Femur (tissue), 1 donor: ENCODE measurements at regions not wholly inside any gene's neighbourhood (a gene's known extent, or its start where the extent isn't known, plus 50 kb on each side); places are given as distances from the start of the nearest gene placed in this dataset.

Experiments used
- DNase-seq: peaks from one replicate; pipeline ENCODE4 v3.0.0-alpha.2; 2017

DNA sequence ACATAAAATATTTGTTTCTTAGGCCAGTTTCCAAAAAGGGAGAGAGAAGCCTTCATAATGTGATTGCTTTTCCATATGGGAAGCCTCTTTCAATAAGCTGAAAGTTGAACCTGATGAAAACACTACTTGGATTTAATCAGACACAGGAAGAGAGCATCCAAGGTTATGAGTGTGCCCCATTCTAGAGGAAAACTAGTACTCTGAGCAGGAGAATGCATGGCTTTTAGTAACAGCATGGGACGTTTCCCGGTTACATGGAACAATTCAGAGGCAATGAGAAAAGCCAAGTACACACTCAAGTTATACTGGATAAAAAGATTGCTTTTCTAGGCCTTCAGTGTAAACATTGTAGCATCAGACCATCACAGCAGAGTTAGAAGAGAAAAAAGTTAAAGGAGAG is 315.8 kb downstream of the ZNF516 start:
- no peak for DNase-seq

DNA sequence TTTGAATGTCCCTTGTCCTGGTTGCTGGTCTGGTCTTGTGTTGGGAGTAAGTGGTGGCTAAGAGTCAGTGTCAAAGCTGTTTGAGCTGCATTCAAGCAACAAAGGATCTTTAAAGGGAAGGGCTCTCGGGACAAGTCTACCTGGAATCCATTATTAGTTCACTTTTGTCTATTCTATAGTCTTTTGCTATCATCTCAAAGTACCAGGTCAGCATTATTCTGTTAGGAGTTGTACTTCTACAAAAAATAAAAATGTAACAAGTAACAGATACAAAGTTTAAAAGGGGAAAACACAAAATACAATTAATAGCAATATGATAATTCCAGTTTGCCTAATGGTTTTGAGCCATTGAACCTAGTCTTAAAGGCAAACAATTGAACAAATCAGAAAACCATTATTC is 317.9 kb downstream of the ZNF516 start:
- no peak for DNase-seq

DNA sequence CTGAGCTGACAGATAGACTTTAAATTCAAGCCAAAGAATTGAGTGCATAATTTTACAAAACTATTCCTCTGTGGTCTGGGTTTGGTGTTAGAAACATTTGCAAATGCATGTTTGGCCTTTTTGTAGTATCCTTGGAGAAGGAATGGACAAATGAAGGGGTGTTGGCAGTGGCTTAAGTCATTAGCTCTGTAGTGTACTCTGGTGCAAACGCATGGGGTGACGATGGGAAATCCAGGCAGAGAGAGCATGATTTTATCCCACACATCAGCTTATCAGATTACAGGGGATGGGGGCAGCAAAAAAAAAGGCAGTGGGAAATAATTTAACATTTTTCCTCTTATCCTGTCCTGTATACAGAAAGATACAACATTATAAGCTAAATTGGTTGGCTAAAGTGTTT is 320.6 kb downstream of the ZNF516 start:
- DNase-seq = no peak

DNA sequence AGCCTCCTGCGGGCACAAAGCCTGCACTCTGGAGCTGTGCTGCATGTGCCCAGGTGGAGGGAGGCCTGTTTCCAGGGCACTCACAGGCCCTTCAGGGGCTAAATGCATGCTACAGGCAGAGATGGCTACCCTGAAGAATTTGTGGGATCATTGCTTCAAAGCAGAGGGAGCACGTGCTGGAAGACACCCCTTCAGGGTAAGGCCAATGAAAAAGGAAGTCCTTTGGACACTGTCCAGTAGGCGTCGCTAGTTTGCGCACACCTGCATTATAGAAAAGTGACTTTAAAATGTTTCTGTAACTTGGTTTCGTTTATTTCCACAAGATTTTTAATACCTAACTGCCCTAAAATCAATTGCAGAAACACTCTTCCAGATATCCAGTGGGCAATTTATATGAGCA is 325.3 kb downstream of the ZNF516 start:
- DNase-seq = no peak

DNA sequence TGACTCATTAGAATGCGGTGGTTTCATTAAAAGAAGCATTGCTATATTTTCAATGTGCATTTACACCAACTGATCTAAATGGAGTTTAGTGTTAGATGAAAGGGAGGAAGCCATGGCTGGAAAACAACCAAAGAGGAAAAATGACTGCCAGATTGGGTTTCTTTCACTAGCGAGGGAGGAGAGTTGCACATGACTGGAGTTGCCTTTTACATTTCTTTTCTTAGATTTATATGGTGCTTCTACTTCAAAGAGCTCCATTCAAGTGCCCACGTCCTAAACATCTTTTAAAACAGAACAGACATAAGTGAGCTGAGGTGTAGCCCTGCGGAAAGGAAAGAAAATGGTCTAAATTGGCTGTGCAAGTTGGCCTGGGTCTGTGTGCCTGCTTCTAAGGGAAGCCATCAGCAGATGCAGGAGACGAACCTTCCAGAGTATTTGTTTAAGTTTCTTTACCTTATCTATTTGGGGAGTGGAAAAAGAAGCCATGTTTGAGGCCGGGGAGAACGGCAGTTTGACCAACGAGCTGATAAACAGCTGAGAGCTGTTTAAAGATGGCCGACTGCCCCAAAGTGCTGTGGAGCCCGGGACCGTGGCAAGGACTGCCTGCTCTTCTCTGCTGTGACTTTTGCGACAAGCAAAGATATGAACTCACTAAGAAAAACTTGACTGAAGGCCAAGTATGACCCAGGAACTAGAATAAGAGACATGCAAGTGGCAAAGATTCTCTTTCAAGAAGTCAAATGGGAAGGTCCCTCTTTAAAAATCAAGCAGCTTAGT is 327.0 kb downstream of the ZNF516 start:
- no peak for DNase-seq

DNA sequence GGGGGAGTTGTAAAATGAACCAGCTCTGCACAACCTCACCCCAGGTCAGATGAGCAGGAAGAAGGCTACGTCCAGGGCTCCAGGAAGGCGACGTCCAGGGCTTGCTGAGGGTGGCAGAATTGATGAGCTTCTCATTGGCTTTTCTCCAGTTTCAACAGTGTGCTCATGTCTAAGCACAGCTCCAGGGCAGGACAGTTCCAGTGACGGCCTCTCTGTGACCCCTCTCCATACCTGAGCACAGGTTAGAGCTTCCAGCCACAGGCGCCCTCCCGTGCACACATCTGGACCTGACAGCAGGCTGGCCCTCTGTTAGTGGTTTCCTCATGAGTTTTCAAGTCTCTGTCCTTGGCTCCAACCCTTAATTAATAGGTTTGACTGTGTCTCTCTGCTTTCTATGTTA is 327.6 kb downstream of the ZNF516 start:
- DNase-seq = no peak

DNA sequence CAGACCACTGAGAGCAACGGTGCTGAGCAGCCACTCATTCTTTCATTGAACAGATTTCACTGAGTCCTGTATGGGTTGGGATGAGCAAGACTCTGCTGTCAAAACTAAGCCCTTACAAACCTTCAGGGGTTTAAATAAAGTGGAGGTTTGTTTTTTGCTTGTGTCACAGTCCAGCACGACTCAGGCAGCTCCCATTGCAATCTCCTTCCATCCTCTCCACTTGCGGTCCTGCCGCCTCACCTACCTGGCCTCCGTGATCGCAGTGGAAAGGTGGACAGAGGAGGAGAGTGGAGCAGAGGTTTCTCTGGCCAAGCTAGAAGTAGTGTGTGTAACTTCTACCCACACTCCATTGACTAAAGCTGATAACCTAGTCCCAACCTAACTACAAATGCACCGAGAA is 332.2 kb downstream of the ZNF516 start:
- DNase-seq = no peak

DNA sequence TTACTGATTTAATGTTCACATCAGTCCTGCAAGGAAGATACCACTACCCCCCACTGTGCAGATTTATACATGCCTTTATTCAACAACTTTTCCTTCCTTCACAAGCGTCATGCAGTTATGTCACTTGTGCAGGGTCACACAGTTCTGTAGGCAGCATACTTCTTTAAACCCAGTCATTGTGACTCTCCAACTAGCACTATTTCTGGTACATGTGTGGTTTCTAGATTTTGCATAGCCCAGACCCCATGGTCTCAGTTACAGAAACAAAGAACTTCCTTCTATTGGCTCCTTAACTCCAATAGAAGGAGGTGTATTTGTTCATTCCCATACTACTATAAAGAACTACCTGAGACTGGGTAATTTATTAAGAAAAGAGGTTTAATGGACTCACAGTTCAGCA is 333.1 kb downstream of the ZNF516 start:
- no peak for DNase-seq

DNA sequence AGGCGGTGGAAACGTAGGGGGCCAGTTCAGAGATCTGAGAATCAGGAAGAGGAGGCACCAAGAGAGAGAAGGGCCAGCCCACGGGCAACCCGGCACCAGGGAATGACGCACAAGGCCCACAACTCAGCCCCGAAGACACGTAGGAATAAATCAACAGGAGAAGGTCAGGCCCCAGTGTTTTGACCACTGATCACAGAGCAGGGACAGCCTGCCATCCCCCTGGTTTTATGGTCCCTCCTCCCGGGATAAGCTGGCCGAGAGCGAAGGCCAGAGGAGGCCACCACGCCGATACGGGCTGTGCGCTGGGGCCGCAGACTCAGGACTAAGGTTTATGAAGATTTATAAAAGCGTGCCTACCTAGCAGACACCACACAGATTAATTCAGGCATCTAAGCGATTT is 341.4 kb downstream of the ZNF516 start:
- no peak for DNase-seq

DNA sequence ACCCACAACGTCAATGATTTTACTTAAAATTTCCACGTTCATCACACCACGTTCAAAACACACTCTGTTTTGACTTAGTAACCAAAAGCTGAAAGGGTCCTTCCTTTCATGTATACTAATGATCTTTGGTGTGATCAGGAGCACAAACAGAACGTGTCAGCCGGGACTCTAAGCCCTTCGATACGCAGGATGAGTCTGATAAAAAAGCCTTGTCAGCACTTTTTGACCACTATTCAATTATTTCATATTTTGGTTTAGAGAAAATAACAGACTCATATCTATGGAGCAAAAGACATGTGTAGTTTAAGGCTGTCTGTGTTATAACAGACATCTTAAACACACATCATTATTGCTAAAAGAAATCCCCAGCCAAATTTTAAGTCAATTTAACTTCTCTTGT is 345.3 kb downstream of the ZNF516 start:
- no peak for DNase-seq

DNA sequence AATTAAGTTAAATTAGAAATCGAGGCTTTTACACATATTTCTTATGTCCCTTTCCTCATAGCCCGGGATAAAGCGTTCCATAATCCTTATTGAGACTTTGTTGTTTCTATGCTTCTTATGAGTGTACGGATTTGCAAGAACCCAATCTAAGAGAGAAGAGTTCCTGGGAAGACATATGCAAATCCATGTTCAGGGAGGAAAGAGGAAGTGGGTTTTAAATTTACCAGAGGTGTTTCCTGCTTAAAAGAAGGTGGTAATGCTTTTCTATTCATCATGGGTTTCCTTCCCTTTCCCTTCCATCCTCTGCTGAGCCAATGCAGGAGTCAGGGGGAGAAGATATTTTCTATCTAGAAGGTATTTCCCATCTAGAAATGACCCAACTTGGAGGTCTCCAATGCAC is 345.8 kb downstream of the ZNF516 start:
- DNase-seq = no peak

DNA sequence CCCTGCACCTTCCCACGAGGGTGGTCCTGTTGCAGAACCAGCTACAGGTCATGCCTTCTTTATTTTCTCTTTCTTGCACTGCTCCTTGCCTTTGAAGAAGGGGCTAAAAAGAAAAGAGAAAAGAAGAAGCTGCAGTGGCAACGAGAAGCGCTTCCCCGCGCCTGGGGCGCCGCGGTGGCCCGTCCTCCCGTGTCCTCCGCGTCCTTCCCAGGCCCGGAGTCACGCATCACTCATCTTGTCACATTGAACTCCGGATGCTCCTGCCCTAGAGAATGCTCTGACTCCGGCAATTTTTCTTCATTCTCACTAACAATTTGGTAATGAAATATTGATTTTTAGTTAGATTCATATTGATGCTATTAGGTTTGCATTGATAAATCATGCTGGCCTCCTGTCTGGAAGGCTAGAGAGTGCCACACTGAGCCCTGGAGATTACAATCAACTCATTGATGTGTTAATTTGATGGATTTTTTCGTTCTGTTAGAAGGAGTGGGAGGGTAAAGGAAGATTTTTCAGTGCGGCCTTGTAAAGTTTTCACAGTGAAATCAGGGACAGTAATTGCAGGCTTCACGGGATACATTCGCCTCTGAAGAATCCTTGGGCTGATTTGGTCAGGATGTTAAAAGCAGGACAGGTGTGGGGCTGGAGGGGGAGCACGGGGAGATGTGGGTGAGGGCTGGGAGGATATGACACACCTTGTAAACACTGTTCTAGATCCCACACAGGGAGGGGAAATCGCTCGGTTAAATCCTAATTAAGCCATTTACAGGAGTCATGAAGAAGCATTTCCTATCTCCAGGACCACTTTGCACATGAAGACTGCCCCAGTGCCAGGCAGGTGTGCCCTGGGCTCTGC is 349.3 kb downstream of the ZNF516 start:
- no peak for DNase-seq

DNA sequence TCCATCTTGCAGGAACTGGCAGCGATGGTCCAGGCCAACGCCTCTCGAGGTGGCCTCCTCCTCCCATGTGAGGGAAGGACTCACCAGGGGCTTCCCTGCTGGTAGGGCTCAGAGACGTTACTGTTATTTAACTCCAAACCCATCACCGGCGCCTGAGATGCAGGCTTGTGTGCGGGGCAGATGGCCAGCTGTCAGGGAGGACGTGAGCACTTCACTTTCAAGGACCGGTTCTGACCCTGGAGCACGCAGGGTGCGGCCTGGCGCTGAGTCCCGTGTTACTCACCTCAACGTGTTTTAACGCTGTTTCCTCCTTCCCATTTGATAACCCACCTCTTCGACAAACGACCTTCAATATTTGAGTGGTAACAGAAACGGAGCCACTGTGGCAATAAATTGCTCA is 350.2 kb downstream of the ZNF516 start:
- no peak for DNase-seq

DNA sequence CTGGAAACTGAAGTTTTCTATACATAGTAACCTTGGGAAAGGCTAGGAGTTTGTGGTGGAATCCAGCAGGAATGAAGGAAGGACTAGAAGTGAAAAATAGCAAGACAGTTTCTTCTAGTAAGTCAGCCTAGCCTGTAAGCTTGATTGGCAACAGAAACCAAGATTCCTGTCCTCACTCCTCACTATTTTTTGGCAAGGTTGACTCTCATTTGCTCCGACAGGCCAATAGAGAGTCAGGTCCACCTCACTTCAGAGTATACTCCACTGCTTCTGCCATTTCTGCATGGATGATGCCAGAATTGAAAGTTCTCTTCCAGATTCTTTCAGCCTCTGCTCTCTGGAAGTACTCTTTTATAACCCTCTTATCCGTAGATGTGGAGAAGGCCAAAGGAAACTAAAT is 352.4 kb downstream of the ZNF516 start:
- DNase-seq = no peak

DNA sequence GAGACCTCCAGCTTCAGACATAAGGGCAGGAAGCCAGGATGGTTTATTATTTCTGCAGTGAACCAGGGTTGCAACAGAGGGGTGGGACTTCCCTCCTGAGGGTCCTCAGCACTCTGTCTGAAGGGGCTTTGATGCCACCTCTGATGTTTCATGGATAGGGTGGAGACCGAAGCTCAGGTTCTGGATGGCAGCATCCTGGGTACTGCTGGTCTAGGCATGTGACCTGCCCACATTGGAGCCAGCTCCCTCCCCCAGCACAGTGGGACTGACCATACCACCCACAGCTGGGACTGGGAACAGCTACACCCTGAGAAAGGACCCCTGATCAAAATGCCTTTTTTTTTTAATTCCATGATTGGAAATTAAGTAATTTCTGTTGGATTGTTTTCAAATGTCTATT is 355.2 kb downstream of the ZNF516 start:
- DNase-seq = no peak

DNA sequence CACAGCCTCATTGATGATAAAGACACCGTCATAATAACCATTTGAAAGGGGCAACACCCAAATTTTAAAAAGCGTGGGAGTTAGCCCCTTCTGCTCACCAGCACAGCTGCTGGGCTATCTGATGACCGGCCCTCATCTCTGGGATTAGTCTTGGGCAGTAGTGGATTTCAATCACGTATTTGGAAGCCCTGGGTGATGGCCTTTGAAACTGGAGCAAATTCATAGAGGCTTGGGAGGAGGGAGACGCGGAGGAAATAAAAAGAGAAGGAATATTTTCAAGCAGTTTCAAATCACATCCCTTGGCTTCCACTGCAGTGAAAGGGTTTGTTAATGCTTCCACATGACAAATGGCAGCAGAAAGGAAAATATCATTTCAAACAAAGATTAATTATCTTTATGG is 357.8 kb downstream of the ZNF516 start:
- DNase-seq = no peak

DNA sequence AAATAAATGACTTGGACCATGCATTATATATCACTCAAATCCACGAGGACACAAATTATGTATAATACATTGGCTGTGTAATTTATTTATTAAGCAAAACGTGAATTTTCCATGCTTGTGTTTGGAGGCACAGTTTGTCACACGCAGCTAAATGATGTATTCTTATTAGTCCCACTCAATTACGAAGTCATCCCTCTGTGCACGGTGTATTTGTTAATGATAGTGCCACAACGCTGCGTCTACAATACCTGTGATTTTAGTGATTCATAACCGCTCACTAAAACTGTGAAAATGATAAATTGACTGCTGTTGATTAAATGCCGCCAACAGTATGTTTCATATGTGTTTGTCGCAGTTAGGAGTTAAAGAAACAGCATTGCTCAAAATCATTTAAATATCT is 358.3 kb downstream of the ZNF516 start:
- no peak for DNase-seq

DNA sequence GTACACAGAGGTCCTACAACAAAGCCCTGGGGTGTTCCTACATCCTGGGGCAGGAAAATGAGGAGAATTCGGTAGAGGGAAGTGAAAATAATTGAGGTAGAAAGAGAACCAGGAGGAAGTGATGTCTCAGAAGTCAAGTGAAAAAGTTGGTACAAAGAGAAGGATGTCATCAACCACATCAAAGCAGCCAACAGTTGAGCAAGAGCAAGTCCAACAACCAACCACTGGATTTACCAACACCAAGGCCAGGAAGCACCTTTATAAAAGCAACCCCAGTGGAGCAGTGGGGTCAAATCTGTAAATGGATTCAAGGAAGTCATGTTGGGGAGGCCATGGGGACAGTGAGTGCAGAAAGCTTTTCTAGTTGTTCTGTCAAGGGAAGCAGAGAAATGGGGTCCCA is 360.4 kb downstream of the ZNF516 start:
- no peak for DNase-seq

DNA sequence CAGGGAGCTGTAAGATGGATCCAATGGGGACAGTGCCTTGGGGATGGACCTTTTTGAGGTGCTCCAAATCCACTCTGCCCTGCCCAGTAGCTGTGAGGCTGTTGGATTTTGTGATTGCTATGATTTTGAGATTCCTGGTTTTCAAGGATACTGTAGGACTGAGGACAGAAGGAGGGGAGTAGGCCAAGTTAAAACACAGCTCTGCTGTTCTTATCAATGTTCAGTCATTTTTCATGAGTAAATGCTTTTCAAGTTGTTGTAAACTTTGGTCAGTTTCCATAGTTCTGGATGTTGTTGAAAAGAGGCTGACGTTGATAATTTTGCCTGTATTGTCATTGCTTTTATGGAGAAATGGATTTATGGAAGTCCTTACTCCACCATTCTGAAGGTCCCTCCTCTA is 361.2 kb downstream of the ZNF516 start:
- DNase-seq = no peak

DNA sequence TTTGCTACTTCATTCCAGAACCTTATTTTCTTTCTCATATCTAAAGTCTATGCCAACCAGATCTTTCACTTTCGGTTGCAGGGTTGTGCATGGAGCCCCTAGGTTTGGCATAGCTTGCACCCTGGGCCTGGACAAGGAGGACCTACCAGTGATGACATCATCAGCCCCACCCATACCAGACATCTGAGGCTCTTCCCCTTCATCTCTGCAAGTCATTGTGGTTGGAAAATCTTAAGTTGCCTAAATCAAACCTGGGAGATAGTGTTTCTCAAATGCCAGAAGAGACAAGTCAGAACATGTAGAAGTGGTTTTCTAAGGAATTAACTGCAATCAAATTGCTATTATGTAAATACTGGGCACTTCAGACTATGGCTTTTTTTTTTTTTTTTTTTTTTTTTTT is 363.3 kb downstream of the ZNF516 start:
- no peak for DNase-seq

DNA sequence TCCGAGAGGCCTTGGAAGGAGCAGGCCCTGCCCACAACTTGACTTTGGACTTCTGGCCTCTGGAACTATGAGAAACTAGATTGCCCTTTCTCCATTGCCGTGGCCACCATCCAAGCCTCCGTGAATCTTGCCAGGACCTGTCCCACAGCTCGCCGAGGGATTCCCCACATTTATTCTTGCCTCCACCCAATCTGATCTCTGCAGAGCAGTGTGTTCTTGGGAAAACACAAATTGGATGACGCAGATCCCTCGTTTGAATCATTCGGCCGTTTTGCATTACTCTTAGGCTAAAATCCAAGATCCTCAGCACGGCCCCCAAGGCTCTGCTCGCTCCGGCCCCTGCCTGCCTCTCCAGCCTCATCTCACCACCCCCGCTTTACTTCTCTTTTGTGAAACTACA is 364.2 kb downstream of the ZNF516 start:
- peak; percentile 46 for DNase-seq

DNA sequence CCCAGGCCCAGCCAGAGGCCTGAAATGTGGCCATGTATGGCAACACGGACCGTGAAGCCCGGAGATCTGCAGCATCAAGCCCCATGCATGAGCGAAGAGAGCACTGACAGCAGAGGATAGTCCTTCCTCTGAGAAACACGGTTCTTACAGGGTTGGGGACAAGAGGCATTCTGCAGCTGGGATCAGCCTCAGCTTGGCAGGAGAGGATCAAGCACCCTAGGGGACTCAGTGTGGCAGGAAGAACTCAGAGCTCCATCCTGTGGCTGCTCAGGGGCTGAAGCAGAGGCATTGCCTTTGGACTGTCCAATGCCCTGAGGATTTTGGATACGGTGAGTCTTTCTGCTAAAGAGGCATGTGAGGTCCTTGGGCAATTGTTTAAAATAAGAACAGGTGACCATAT is 368.7 kb downstream of the ZNF516 start:
- peak; percentile 61 for DNase-seq

DNA sequence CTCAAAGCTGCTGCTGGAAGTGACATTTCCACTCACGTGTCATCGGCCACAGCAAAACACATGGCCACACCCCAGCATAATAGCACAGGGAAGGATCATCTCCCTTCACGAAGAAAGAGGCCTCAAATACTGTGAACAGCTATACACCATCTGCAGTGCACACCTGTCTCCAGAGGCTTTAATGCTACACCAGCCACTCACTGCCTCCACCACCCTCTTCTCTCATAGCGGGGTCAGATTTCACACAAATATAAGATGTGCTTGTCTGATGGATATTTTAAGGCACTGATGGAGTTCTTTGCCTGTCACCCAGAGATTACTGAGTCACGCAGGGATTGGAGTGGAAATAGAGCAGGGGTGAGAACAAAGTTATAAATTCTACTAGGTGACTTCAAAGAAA is 374.0 kb downstream of the ZNF516 start:
- DNase-seq = no peak

DNA sequence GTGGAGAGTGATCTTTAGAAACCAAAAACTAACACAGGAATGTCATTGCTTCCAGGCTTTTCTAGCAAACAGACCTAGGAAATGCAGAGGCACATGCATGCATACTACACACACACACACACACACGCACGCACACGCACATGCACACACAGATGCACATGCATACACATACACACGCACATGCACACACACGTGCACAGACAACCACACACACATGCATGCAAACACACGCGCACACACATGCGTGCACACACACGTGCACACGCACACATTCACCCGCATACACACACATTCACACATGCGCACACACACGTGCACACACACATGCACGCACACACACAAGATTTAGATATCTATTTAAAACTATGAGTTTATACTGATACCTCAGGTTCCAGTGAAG is 379.5 kb downstream of the ZNF516 start:
- no peak for DNase-seq

DNA sequence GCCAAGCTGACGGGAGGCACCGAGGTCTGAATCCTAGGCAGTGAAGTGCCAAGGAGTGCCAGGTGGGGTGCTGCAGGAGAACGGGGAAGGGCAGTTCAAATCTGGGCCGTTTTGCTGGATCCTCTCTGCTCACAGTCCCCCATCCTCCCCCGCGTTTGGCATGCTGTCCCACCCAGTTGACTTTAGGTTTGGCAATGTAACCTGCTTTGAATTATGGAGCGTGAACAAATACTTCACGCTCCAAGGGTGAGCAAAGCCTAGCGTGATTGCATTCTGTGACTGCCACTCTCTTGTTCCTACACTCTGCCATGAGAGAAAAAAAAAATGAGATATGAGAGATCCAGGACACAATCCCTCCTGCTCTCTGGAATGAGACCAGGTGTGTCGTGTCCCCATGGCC is 381.9 kb downstream of the ZNF516 start:
- DNase-seq = no peak
